ENCODE measurements at regions not wholly inside any gene's neighbourhood (a gene's known extent, or its start where the extent isn't known, plus 50 kb on each side); places are given as distances from the start of the nearest gene placed in this dataset.

GRCh38 chr7:110358028-110358427, 732.9 kb upstream of the LRRN3 start:
- Histone ChIP-seq H3K36me3 (ENCODE audit: control insufficient read depth in 4 of 4, insufficient read depth in 4 of 4, low read length in 4 of 4) (no peaks in the 10 kb centered on the region), H3K27ac (ENCODE audit: low read depth in 1 of 2, low read length in 1 of 2) (no peak overlapping the region), H3K9ac (ENCODE audit: insufficient read depth in 1 of 2, low read length in 2 of 2) (no peak overlapping the region), H3K4me1 (ENCODE audit: control insufficient read depth in 5 of 5, insufficient read depth in 5 of 5, low read length in 5 of 5) (no peaks in the 10 kb centered on the region), H3K9me3 (ENCODE audit: control insufficient read depth in 4 of 4, insufficient read depth in 3 of 4, low read length in 3 of 4) (peaks cover 0 to 2% (median 0%) of the 10 kb centered on the region in 4 donors), H3K4me3 (no peak overlapping the region), H3K27me3 (ENCODE audit: control insufficient read depth in 3 of 3, insufficient read depth in 3 of 3, low read length in 2 of 3) (no peaks in the 10 kb centered on the region)
- TF ChIP-seq CTCF (IDR thresholded peaks at IDR 0.05; ENCODE audit: control extremely low read depth, extremely low read depth), result no peak
- no peak for ATAC-seq (ENCODE audit: insufficient read depth, low FRiP score)
- DNase-seq, result no peak
- 83 to 88% methylated on average over 1 of the region's 1 CpG for WGBS, 2 donors

- no peaks in the 10 kb centered on the region for H3K27me3 ChIP-seq (ENCODE audit: control insufficient read depth in 3 of 3, insufficient read depth in 3 of 3, low read length in 2 of 3)
- H3K4me3 ChIP-seq, result no peak overlapping the region
- WGBS, 2 donors, result 89 to 91% methylated on average over 3 of the region's 3 CpGs
- H3K36me3 ChIP-seq (ENCODE audit: control insufficient read depth in 4 of 4, insufficient read depth in 4 of 4, low read length in 4 of 4), result no peaks in the 10 kb centered on the region
- ATAC-seq (ENCODE audit: insufficient read depth, low FRiP score) (no peak), DNase-seq (no peak)
- TF ChIP-seq CTCF (IDR thresholded peaks at IDR 0.05; ENCODE audit: control extremely low read depth, extremely low read depth), result no peak
- H3K27ac ChIP-seq (ENCODE audit: low read depth in 1 of 2, low read length in 1 of 2), result no peak overlapping the region
- H3K4me1 ChIP-seq (ENCODE audit: control insufficient read depth in 5 of 5, insufficient read depth in 5 of 5, low read length in 5 of 5), result no peaks in the 10 kb centered on the region
- H3K9me3 ChIP-seq (ENCODE audit: control insufficient read depth in 4 of 4, insufficient read depth in 3 of 4, low read length in 3 of 4), result no peaks in the 10 kb centered on the region
- no peak overlapping the region for H3K9ac ChIP-seq (ENCODE audit: insufficient read depth in 1 of 2, low read length in 2 of 2)
Observed at GRCh38 chr7:110371709-110372108, 719.2 kb upstream of the LRRN3 start.

GRCh38 chr7:110372685-110373084, 718.2 kb upstream of the LRRN3 start:
- Histone ChIP-seq H3K36me3 (ENCODE audit: control insufficient read depth in 4 of 4, insufficient read depth in 4 of 4, low read length in 4 of 4) (no peaks in the 10 kb centered on the region), H3K9ac (ENCODE audit: insufficient read depth in 1 of 2, low read length in 2 of 2) (no peak overlapping the region), H3K4me3 (no peak overlapping the region), H3K27ac (ENCODE audit: low read depth in 1 of 2, low read length in 1 of 2) (no peak overlapping the region), H3K27me3 (ENCODE audit: control insufficient read depth in 3 of 3, insufficient read depth in 3 of 3, low read length in 2 of 3) (no peaks in the 10 kb centered on the region), H3K4me1 (ENCODE audit: control insufficient read depth in 5 of 5, insufficient read depth in 5 of 5, low read length in 5 of 5) (no peaks in the 10 kb centered on the region), H3K9me3 (ENCODE audit: control insufficient read depth in 4 of 4, insufficient read depth in 3 of 4, low read length in 3 of 4) (no peaks in the 10 kb centered on the region)
- TF ChIP-seq CTCF (IDR thresholded peaks at IDR 0.05; ENCODE audit: control extremely low read depth, extremely low read depth), result no peak
- DNase-seq (no peak), ATAC-seq (ENCODE audit: insufficient read depth, low FRiP score) (no peak)
- WGBS, 2 donors, result 80 to 87% methylated on average over 2 of the region's 2 CpGs

GRCh38 chr7:110373416-110373815, 717.5 kb upstream of the LRRN3 start:
- Histone ChIP-seq H3K4me1 (ENCODE audit: control insufficient read depth in 5 of 5, insufficient read depth in 5 of 5, low read length in 5 of 5) (no peaks in the 10 kb centered on the region), H3K9me3 (ENCODE audit: control insufficient read depth in 4 of 4, insufficient read depth in 3 of 4, low read length in 3 of 4) (no peaks in the 10 kb centered on the region), H3K9ac (ENCODE audit: insufficient read depth in 1 of 2, low read length in 2 of 2) (no peak overlapping the region), H3K4me3 (no peak overlapping the region), H3K27ac (ENCODE audit: low read depth in 1 of 2, low read length in 1 of 2) (no peak overlapping the region), H3K27me3 (ENCODE audit: control insufficient read depth in 3 of 3, insufficient read depth in 3 of 3, low read length in 2 of 3) (no peaks in the 10 kb centered on the region), H3K36me3 (ENCODE audit: control insufficient read depth in 4 of 4, insufficient read depth in 4 of 4, low read length in 4 of 4) (no peaks in the 10 kb centered on the region)
- no peak for ATAC-seq (ENCODE audit: insufficient read depth, low FRiP score)
- no peak for DNase-seq
- 89 to 94% methylated on average over 1 of the region's 1 CpG for WGBS, 2 donors
- TF ChIP-seq CTCF (IDR thresholded peaks at IDR 0.05; ENCODE audit: control extremely low read depth, extremely low read depth), result no peak
